HG03095 (cell line): ENCODE measurements at regions not wholly inside any gene's neighbourhood (a gene's known extent, or its start where the extent isn't known, plus 50 kb on each side); places are given as distances from the start of the nearest gene placed in this dataset.
"Not testable (repeated sequence)": the region's sequence is repeated elsewhere in the genome, so short reads cannot be mapped to it uniquely, and the experiment has no call there.

Source experiments
- ATAC-seq: cut with Tn5 transposase; IDR thresholded peaks from one replicate; pipeline ENCODE4 v1.9.1; 2021; ENCODE audit warnings: moderate library complexity; ENCODE audit not compliant: unreplicated experiment

DNA sequence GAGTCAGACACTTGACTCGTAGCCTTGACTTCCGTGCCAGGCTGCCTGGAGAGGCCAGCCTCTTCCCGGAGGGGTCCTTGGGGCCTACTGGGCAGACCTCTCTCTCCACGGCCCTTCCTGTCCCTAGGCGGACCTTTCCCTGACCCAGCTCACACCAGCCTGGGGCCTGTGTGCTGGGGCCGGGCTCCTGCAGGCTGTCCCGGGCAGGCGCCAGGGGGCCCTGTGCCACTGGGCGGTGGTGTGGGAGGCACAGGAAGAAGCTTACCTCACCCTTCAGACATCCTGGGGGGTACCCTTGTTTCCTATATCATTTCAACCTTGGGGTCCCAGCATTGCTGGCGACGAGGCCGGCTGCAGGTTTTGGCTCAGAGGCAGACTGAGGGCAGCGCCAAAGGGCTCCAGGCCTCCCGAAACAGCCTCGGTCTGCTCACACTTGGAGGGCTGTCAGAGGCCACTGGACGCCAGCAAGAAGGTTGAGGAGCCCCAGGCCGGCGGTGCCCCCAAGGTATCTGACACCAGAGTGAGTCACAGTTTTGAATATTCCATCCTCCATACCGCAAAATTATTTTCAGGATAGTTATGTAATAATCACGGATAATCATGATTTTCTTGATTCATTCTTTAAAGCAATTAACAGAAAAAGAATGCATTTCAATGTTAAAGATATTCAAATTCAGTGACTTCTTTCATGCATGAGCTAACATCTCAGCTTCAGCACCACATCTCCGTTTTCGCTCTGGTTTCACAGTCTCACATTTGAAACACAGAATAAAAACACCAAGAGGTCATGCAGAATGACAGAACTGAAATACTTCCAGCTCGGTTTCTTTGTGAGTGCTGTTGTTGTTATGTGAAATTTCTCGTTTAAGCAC lies 3967.6 kb upstream of the TPTE start:
- not testable (repeated sequence) for ATAC-seq

DNA sequence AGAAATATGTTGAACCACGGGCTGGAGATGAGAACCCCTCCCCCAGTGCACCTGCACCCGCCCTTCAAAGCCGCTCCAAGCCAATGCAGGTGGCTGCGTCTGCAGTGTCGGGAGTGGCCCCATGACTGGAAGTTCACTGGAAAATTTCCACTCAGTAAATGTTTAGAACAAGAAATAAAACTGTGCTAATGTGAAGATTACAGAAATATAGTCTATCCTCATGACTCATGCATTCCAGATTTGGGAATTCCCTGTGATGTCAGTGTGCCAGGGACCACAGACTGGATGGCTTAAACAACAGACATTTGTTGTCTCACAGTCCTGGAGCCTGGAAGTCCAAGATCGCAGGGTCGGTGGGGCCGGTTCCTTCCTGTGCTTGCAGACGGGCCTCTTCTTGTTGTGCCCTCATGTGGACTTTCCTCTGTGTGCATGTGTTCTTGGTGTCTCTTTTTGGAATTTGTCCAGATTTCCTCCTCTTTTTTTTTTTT lies 3967.0 kb upstream of the TPTE start:
- not testable (repeated sequence) for ATAC-seq

DNA sequence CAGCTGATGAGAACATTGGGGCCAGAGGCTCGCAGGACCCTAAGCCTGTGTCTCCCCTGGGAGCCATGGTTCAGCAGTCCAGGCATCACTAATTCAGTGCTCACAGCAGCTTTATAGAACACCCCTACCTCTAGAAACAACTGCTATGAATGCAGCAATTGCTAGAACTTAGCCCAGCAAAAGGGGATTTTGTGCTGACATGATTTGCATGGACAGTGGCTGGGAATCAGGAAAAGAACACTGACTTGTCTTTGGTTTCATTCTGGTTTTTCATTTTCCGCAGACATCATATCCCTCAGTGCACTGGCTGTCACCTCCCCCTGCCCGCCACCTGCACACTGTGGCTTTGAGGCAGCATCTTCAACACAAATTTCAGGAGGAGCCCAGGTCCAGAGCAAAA lies 3964.9 kb upstream of the TPTE start:
- ATAC-seq: not testable (repeated sequence)

DNA sequence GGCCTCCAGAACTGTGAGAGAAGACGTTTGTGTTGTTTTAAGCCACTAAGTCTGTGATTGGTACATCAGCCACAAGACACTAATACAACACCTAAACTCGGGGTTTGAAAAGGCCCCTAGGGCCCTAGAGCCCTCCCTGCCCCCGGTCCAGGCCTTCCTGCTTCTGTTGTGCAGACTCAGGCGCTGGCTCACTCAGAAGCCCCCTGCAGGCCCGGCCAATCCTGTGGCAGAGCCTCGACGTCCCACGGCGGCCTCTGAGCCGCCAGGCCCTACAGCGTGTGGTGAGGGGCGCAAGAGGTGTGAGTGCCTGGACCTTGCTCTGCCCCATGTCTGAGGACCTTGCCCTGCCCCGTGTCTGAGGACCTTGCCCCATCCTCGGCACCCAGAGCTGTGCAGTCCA lies 3964.0 kb upstream of the TPTE start:
- not testable (repeated sequence) for ATAC-seq

DNA sequence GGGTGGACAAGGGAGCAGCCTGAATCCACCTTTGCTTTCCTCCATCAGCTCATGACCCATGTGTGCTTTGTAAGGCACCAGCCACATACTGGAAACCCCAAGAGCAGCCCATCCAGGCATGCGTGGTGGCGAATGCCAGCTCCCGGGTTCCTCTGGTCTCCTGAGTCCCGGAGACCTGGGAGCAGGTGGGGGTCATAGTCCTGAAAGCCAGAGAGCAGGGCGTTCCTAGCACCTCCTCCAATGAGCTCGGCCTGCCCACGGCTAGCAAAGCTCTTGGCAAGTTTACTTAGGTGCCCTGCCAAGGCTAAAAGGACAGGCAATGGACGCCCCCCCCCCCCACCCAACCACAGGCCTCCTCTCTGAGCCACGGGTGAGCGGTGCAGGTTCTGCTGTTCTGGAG lies 3960.2 kb upstream of the TPTE start:
- not testable (repeated sequence) for ATAC-seq

DNA sequence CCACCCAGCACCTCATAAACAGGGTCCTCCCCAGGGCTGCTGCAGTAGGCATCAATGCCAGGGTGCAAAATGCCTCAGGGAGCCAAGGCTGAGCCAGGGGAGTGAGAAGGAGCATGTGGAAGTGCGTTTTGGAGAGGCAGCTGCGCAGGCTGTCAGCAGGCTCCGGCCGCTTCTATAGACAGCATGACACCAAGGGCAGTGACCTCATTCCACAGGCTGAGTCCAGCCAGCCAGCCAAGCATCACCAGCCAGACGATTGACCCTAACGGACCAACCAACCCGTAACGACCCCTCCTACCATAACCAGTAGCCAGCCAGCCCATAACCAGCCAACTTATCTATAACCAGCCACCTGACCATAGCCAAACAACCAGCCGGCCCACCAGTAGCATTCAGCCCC lies 3959.8 kb upstream of the TPTE start:
- ATAC-seq: not testable (repeated sequence)

DNA sequence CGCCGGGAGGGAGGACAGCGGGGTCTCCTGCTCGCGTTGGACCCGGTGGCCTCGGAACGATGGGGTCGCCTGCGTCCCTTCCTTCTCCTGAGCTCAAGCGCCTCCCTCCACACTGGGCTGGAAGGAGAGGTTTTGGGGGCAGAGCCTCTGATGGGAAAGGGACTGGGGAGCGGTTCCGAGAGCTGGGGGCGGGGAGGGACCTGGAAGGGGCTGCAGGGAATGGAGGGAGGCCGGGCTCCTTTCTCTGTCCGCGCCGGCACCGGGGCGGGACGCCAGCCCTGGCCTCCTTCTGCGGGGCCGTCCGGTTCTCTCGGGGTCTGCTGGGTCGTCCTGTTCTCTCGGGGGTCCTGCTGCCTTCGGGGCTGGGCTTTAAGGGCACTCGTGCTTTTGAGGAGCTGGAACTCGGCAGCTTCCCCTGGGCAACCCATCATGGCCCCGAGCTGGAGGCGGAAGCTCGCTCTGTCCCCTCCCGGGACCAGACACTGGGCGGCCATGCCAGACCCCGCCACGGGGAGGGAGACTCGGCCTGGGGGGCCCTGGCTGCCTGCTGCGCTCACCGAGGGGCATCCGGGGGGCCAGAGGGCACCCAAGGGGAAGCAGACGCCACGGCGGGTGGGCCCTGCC lies 3956.7 kb upstream of the TPTE start:
- ATAC-seq: not testable (repeated sequence)

DNA sequence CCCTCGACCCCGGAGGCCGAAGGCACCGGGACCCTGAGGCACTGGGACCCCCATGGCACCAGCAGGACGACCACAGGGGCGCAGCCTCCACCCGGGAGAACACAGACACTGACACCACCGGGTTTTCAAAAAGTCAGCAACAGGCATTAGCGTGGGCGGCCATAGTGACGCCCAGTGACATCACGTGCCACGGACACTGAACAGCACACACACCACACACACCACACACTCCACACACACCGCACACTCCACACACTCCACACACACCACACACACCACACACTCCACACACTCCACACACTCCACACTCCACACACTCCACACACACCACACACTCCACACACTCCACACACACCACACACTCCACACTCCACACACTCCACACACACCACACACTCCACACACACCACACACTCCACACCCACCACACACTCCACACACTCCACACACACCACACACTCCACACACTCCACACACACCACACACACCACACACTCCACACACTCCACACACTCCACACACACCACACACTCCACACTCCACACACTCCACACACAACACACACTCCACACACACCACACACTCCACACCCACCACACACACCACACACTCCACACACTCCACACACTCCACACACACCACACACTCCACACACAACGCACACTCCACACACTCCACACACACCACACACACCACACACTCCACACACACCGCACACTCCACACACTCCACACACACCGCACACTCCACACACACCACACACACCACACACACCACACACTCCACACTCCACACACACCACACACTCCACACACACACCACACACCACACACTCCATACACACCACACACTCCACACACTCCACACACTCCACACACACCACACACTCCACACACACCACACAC lies 3955.9 kb upstream of the TPTE start:
- not testable (repeated sequence) for ATAC-seq

DNA sequence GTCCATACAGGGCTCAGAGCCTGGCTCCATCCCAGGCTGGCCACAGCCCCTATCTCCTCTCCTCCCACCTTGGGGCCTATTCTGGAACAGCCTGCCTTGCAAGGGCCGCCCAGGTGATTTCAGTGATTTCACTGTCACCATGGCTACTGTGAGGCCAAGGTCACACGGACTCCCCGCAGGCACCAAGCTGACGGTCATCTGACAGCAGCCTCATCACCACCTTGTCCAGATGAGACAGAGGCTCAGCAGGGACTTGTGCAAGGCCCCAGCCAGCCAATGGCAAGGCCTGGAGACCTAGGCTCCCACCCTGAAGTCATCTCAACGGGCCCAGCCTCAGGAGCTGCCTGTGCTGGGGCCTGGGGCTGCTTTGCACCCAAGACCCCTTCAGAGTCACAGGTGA lies 3953.8 kb upstream of the TPTE start:
- not testable (repeated sequence) for ATAC-seq

DNA sequence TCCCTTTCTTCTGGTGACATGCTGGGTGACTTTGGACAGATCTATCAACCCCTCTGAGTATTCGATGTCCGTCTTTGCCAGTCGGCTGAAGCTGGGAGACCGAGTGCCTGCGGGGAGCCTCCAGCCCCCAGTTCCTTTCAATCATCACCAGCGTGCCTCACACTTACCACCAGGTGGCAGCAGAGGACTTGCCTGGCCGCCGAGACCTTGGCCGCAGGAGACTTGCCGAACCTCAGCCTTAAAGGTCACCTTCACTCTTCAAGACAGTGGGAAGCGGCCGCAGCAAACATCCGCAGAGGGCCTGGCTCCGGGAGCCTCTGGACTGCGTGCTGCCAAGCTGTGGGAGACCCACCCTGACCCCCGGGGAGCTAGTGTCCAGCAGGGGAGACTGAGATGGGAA lies 3952.2 kb upstream of the TPTE start:
- peak; percentile 48 for ATAC-seq

DNA sequence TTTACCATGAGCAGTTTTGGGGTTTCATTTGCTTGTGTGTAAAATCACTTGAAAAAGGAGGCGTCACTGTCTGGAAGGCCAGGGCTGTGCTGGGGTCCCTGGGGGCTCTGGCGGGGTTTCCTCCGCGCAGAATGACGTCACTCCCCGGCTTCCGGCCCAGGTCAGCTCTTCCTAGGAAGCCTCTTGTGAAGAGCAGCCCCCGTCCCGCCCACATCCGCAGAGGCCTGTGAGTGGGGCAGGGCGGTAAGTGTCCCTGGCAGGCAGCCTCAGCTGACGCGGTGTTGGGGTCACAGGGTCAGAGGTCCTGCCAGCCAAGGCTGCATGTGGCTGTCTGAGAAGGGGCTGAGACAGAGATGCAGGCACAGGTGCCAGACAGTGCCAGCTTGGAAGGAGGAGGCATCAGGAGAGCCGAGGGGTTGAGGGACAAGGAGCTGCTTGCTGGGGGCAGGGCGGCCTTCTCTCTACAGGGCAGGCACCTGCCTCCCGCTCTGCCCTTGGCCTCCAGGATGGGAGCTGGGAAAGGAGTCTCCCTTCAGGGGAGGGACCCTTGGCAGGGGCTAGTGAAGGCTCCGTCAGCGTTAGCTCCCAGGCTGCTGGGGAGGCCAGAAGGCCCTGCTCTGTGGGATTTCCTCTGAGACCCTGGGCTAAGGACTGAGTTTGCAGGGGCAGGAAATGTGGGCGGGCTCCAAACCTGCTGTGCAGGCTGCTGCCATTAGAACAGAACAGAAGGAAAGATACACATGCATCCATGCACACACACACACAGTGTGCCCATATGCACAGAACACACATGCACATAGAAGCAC lies 3951.6 kb upstream of the TPTE start:
- ATAC-seq: peak; percentile 64

DNA sequence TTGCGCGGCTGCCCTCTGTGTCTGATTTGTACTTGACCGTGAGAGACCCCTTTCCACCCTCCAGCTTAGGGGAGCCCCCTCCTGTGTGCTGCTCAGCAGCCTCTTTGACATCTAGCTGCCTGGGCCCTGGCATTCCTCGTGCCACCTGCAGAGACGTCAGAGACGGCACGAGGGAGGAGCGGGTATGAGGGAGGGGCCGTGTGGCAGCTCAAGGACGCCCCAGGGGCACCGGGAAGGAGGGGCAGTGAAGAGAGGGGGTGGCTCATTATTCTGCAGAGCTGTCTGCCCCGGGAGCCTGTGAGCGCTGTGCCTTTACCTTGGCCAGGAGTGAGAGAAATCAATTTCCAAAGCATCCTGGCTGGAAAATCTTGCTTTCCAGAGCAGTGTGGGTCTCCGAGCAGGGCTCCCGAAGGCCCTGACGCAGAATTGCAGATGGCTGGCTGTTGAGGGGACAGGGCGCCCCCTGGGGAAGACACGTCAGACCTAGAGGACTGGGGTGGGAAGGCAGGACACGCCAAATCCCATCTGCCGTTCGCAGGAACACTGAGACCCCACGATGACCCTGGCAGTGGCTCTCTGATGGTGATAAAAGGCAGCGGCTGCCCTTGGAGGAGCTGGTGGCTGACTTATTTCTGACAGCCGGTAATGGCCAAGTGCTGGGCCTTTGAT lies 3950.5 kb upstream of the TPTE start:
- not testable (repeated sequence) for ATAC-seq

DNA sequence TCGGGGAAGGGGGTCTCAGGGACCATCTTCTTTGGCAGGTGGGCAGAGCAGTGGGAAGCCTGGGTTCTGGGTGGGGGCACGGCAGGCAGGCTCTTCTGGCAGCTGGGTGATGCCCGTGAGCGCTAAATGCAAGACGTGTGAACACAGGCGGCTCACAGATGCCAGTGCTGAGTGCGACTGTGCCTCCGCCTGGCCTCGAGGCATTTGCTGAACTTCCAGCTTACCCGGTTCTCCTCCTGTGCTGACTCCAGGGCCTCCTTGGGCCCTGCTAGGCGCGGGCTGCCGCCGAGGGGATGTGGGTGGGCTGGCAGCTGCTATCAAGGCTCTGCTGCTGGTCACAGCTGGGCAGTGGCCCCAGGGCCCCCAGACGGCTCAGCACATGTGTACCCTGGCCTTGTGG lies 3947.8 kb upstream of the TPTE start:
- ATAC-seq: not testable (repeated sequence)

DNA sequence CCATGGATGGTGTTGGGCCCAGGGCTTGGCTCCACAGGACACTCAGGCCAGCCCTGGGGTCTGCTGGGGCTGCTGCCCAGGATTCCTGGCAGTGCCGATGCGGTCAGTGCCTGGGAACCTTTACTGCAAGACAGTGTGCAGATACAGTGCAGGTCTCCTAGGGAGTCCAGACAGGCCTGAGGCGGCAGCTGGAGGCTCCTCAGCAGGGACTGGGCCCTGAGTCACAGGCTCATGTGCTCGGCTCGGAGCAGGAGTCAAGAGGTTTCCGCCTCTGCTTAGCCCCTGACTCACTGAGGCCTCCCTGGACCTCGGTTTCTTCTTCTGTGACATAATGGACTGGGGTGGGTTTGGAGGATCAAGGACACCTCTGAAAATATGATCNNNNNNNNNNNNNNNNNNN lies 3941.6 kb upstream of the TPTE start:
- not testable (repeated sequence) for ATAC-seq
